ENCODE measurements at regions not wholly inside any gene's neighbourhood (a gene's known extent, or its start where the extent isn't known, plus 50 kb on each side); places are given as distances from the start of the nearest gene placed in this dataset.

GRCh38 chr4:34181311-34181841 lies 2062.9 kb downstream of the ARAP2 start:
- no peak overlapping the region for H3K4me3 ChIP-seq (ENCODE audit: low read length)
- no peak for DNase-seq (ENCODE audit: low read depth, low spot score)

DNA sequence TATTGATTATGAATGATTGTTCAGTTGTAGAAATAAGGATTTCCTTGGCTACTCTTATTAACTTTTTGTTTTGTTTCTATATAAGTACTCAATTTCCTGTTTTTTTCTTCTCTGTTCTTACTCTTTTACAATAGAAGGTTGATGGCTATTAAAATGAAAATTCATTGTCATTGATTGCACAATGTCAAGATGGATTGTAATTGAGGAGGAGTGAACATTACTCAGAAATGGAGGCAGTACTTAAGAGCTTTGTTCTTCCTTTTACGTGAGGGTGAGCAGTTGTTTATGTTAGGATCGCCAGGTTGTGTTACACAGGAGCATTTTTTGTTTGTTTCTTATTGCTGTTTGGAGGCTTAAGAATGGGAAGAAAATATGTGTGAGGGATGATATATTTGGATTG lies 2062.4 kb downstream of the ARAP2 start:
- DNase-seq (ENCODE audit: low read depth, low spot score) = no peak
- H3K4me3 ChIP-seq (ENCODE audit: low read length) = no peak overlapping the region

- H3K4me3 ChIP-seq (ENCODE audit: low read length) = no peak overlapping the region
- DNase-seq (ENCODE audit: low read depth, low spot score) = no peak
Measured at GRCh38 chr4:34182306-34182705, 2062.0 kb downstream of the ARAP2 start.

GRCh38 chr4:34183926-34184325 lies 2060.4 kb downstream of the ARAP2 start:
- DNase-seq (ENCODE audit: low read depth, low spot score) = no peak
- no peak overlapping the region for H3K4me3 ChIP-seq (ENCODE audit: low read length)

GRCh38 chr4:34187056-34187455 lies 2057.3 kb downstream of the ARAP2 start:
- H3K4me3 ChIP-seq (ENCODE audit: low read length) = no peak overlapping the region
- DNase-seq (ENCODE audit: low read depth, low spot score) = no peak

DNA sequence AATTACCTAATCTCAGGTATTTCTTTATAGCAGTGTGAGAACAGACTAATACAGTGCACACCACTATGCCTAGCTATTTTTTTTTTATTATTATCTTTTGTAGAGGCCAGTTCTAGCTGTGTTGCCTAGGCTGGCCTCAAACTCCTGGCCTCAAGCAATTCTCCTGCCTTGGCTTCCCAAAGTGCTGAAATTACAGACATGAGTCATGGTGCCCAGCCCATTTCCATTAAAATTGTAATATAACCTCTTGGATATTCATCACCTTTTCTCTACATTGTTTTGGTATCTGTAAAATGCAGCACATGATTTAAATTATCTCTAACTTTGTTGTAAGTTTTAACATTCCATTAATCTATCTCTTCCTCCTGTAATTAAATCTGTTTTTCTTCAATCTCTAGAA lies 2052.9 kb downstream of the ARAP2 start:
- no peak overlapping the region for H3K4me3 ChIP-seq (ENCODE audit: low read length)
- no peak for DNase-seq (ENCODE audit: low read depth, low spot score)

- DNase-seq (ENCODE audit: low read depth, low spot score) = no peak
- no peak overlapping the region for H3K4me3 ChIP-seq (ENCODE audit: low read length)
Measured at GRCh38 chr4:34193451-34194154, 2050.7 kb downstream of the ARAP2 start.

- DNase-seq (ENCODE audit: low read depth, low spot score) = no peak
- no peak overlapping the region for H3K4me3 ChIP-seq (ENCODE audit: low read length)
Measured at GRCh38 chr4:34194585-34194984, 2049.7 kb downstream of the ARAP2 start.

- H3K4me3 ChIP-seq (ENCODE audit: low read length) = no peak overlapping the region
- DNase-seq (ENCODE audit: low read depth, low spot score) = no peak
Measured at GRCh38 chr4:34196375-34196774, 2047.9 kb downstream of the ARAP2 start.

- DNase-seq (ENCODE audit: low read depth, low spot score) = no peak
- no peak overlapping the region for H3K4me3 ChIP-seq (ENCODE audit: low read length)
Measured at GRCh38 chr4:34198966-34199365, 2045.3 kb downstream of the ARAP2 start.

DNA sequence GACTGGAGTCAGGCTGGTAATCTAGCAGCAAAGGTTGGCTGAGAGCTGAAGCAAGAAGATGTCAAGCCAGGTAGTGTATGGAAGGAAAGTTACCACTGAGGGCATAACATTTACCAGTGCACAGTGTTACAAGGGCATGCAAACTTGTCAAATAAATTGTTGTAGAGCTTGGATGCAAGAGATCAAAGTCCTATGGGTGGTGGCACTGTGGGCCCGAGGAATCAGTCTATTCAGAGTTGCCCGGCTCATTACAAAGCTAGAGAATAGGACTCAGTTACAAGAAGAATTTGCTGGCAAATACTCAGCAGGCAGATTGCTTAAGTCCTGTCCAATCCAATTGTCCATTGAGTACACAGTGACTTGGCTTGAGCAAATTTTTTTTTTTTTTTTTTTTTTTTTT lies 2043.8 kb downstream of the ARAP2 start:
- no peak for DNase-seq (ENCODE audit: low read depth, low spot score)

GRCh38 chr4:34202154-34202553 lies 2042.2 kb downstream of the ARAP2 start:
- DNase-seq (ENCODE audit: low read depth, low spot score) = no peak
- H3K4me3 ChIP-seq (ENCODE audit: low read length) = no peak overlapping the region

More for the DNA sequence above, 2043.8 kb downstream of the ARAP2 start:
- no peak overlapping the region for H3K4me3 ChIP-seq (ENCODE audit: low read length)

DNA sequence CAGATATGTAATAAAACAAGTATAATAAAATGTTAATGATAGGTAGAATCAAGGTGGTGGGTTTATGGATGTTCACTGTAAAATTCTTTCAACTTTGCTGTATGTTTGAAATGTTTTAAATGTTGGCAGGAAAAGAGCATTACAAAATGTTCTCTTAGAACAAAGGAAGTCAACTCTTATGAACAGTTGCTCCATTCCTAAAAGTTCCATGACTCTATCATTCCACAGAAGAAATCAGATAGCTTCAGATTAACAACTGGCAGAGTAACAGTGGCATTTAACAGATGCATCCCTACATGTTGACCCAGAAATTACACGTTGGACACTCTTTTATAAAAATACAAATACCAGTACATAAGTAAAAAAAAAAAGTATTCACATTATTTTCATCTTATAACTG lies 2023.7 kb downstream of the ARAP2 start:
- no peak for DNase-seq (ENCODE audit: low read depth, low spot score)
- no peak overlapping the region for H3K4me3 ChIP-seq (ENCODE audit: low read length)

DNA sequence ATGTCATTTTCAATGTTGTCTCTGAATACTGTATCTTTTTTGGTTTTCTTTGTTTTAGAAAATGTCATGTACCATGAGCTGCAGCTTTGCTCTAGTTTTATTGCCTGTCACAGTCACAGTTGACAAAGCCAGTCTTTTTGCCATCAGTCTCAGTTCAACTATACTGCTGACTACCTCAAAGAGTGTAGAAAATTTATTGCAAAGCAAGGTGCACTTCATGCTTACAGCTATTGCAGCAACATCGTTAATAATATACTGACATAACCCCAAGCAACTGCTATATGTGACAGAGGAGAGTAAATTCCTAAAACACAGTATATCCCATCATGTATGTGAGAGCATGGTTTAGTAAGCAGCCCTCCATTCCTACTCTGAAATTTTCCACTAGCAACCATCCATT lies 2022.3 kb downstream of the ARAP2 start:
- DNase-seq (ENCODE audit: low read depth, low spot score) = no peak
- no peak overlapping the region for H3K4me3 ChIP-seq (ENCODE audit: low read length)

DNA sequence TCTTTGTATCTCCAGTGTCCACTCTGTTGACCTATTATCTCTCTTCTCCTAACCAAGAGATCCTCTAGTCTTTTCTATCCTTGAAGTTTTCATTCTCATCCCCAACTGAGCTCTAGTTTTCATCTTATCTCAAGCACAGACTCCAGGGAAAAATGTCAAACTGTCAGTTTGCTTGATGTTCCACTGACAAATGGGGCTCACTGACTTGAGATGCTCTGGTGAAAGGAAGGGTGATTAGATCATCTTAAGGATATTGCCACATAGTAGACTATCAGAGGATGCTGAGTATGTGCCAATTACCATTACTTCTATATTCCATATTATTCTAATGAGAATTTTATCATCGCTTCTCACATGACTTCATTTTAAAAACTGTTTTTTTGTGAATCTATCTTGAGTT lies 2008.2 kb downstream of the ARAP2 start:
- no peak for DNase-seq (ENCODE audit: low read depth, low spot score)
- no peak overlapping the region for H3K4me3 ChIP-seq (ENCODE audit: low read length)

- no peak overlapping the region for H3K4me3 ChIP-seq (ENCODE audit: low read length)
- DNase-seq (ENCODE audit: low read depth, low spot score) = no peak
Measured at GRCh38 chr4:34245276-34245675, 1999.0 kb downstream of the ARAP2 start.

DNA sequence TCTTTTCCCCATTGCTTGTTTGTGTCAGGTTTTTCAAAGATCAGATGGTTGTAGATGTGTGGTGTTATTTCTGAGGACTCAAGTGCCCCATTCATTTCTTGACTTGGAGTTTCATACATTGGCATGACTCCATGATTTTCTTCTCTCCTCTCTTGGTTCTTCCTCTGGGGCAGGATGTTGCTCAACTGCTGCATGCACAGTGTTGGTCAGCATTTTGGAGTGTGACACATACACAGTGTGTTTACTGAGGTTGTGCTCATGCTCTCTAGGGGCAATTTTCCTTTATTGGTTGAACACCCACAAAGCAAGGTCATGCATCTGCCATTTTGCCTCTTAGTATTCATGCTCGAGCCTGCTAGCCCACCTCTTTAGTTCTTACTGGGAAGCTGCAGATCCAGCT lies 1993.8 kb downstream of the ARAP2 start:
- H3K4me3 ChIP-seq (ENCODE audit: low read length) = no peak overlapping the region
- no peak for DNase-seq (ENCODE audit: low read depth, low spot score)

DNA sequence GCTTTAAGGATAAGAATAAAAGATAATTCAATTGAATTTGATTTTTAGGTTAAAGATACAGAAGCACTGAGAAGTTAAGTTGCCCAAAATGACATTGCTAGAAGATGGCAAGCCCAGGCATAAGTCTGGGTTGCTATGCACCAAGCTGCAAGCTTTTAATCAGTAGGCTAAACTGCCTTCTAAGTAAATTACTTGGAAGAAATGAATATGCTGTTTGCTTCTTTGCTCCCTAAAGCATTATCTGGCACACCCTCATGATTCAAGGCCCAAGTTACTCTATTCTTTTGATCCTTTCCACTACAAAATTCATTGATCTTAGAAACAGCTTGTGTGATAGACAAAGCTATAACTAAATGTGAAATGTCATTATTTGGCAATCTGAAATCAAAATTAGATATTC lies 1991.1 kb downstream of the ARAP2 start:
- no peak for DNase-seq (ENCODE audit: low read depth, low spot score)

GRCh38 chr4:34258176-34258575 lies 1986.1 kb downstream of the ARAP2 start:
- no peak for DNase-seq (ENCODE audit: low read depth, low spot score)
- H3K4me3 ChIP-seq (ENCODE audit: low read length) = no peak overlapping the region

More for the DNA sequence above, 1991.1 kb downstream of the ARAP2 start:
- H3K4me3 ChIP-seq (ENCODE audit: low read length) = no peak overlapping the region

- no peak for DNase-seq (ENCODE audit: low read depth, low spot score)
- H3K4me3 ChIP-seq (ENCODE audit: low read length) = no peak overlapping the region
Measured at GRCh38 chr4:34261799-34262314, 1982.5 kb downstream of the ARAP2 start.

DNA sequence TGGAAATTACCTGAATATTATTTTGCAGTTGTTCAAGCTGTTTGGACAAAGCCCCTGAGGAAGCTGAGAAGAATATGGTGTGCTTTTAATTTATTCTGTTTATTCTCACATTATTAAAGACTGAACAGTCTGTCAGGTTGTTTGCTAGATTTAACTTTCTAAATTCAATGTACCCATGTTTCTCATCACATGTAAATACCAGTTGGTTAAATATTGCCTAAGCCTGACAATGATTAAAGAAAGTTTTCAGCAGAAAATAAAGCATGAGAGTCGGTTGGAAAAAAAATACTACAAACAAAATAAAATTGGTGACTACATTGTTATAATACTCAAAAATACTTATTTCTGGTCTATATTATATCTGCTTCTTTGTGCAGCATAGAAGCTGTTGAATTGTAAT lies 1974.7 kb downstream of the ARAP2 start:
- no peak overlapping the region for H3K4me3 ChIP-seq (ENCODE audit: low read length)
- no peak for DNase-seq (ENCODE audit: low read depth, low spot score)
